HG03378 (cell line): ENCODE measurements at regions not wholly inside any gene's neighbourhood (a gene's known extent, or its start where the extent isn't known, plus 50 kb on each side); places are given as distances from the start of the nearest gene placed in this dataset.

Experiments
- ATAC-seq: cut with Tn5 transposase; IDR thresholded peaks from one replicate; pipeline ENCODE4 v1.9.1; 2021; ENCODE audit warnings: mild to moderate bottlenecking, moderate library complexity; ENCODE audit not compliant: unreplicated experiment

- ATAC-seq = no peak
Observed at GRCh38 chr18:67926929-67927864, 410.7 kb upstream of the DSEL start.

- no peak for ATAC-seq
Observed at GRCh38 chr18:67924656-67925055, 408.1 kb upstream of the DSEL start.

- no peak for ATAC-seq
Observed at GRCh38 chr18:67919316-67919715, 402.8 kb upstream of the DSEL start.

GRCh38 chr18:67916097-67916496 is 399.6 kb upstream of the DSEL start:
- no peak for ATAC-seq

GRCh38 chr18:67913040-67913439 is 396.5 kb upstream of the DSEL start:
- ATAC-seq = no peak

GRCh38 chr18:67901573-67901972 is 385.1 kb upstream of the DSEL start:
- ATAC-seq = no peak

- ATAC-seq = no peak
Observed at GRCh38 chr18:67896451-67896850, 379.9 kb upstream of the DSEL start.

- ATAC-seq = no peak
Observed at GRCh38 chr18:67893916-67894315, 377.4 kb upstream of the DSEL start.

GRCh38 chr18:67876871-67877270 is 360.4 kb upstream of the DSEL start:
- ATAC-seq = no peak

GRCh38 chr18:67875944-67876343 is 359.4 kb upstream of the DSEL start:
- no peak for ATAC-seq

- no peak for ATAC-seq
Observed at GRCh38 chr18:67875060-67875459, 358.5 kb upstream of the DSEL start.

- ATAC-seq = no peak
Observed at GRCh38 chr18:67865400-67865799, 348.9 kb upstream of the DSEL start.

- no peak for ATAC-seq
Observed at GRCh38 chr18:67864677-67865340, 348.3 kb upstream of the DSEL start.

- no peak for ATAC-seq
Observed at GRCh38 chr18:67862069-67862468, 345.5 kb upstream of the DSEL start.

GRCh38 chr18:67854340-67854739 is 337.8 kb upstream of the DSEL start:
- ATAC-seq = no peak

- ATAC-seq = no peak
Observed at GRCh38 chr18:67846422-67847098, 330.0 kb upstream of the DSEL start.

- ATAC-seq = no peak
Observed at GRCh38 chr18:67845035-67845434, 328.5 kb upstream of the DSEL start.

- no peak for ATAC-seq
Observed at GRCh38 chr18:67840379-67840778, 323.9 kb upstream of the DSEL start.

GRCh38 chr18:67818432-67818831 is 301.9 kb upstream of the DSEL start:
- ATAC-seq = no peak

- ATAC-seq = no peak
Observed at GRCh38 chr18:67815280-67815679, 298.8 kb upstream of the DSEL start.

GRCh38 chr18:67813380-67814028 is 297.0 kb upstream of the DSEL start:
- no peak for ATAC-seq
